GM18951 (cell line): ENCODE measurements at regions not wholly inside any gene's neighbourhood (a gene's known extent, or its start where the extent isn't known, plus 50 kb on each side); places are given as distances from the start of the nearest gene placed in this dataset.

Source experiments
- POLR2A ChIP-seq: IDR thresholded peaks from 4 replicates; pipeline ENCODE4 v1.6.1; 2011; ENCODE audit warnings: mild to moderate bottlenecking; ENCODE audit not compliant: insufficient read length, insufficient read depth; ENCODE audit errors: extremely low read depth
- in situ Hi-C: fragments of 300-500 bp; cut with MboI; formaldehyde crosslinking; loops from one replicate; pipeline ENCODE4 v1.12.0; 2022; ENCODE audit warnings: low sequenced_read_pairs, mixed read lengths, inconsistent platforms; ENCODE audit not compliant: unreplicated experiment

DNA sequence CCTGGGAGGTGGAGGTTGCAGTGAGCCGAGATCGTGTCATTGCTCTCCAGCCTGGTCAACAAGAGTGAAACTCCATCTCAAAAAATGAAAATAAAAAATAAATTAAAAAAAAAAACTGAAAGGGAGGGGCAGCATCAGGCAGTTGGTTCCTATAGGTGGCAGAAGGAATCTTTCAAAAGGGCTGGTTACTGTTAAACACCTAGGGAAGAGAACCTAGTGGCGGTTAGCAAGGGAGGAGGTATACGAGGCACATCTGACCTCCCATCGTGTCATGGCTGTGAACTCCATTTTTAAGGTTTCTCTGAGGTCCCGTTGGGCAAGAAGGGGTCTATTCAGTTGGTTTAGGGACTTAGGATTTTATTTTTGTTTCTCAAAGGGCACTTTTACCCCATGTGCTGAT, 150.1 kb downstream of the SLC7A11 start:
- in situ Hi-C loops = no loop called here
- TF ChIP-seq POLR2A = no peak

DNA sequence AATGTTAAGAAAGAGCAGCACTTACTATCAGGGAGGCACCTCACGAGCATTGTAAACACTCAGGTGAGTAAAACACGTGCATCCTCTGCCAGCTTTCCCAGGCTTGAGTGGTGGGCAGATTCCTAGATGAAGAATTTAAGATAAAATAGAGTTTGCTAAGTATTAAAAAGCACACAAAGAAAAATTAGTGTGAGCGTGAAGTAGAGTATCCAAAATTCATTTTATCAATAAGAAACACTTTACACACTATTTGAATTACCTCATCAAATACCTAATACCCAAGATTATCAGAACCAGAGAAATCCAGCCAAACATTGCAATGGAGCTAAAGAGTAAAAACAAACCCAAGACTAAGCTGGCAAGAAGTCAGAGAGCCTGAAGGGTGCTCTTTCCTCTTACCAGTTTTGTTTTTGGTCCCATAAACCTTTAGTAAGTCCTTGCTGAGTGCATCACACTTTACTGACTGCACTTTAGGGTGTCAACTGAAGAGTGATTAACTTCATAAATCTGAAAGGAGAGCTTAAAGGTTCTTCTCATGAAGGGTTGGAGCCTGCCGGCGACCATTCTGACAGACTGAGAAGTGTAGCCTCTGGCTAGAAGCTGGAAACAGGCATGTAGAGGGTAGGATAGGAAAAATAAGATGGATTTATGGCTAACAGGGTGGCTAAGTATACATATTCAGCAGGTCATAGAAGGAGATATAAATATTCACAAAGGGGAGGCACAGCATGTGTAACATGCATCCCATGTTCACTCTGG, 151.1 kb downstream of the SLC7A11 start:
- TF ChIP-seq POLR2A = no peak
- in situ Hi-C loops = no loop called here

DNA sequence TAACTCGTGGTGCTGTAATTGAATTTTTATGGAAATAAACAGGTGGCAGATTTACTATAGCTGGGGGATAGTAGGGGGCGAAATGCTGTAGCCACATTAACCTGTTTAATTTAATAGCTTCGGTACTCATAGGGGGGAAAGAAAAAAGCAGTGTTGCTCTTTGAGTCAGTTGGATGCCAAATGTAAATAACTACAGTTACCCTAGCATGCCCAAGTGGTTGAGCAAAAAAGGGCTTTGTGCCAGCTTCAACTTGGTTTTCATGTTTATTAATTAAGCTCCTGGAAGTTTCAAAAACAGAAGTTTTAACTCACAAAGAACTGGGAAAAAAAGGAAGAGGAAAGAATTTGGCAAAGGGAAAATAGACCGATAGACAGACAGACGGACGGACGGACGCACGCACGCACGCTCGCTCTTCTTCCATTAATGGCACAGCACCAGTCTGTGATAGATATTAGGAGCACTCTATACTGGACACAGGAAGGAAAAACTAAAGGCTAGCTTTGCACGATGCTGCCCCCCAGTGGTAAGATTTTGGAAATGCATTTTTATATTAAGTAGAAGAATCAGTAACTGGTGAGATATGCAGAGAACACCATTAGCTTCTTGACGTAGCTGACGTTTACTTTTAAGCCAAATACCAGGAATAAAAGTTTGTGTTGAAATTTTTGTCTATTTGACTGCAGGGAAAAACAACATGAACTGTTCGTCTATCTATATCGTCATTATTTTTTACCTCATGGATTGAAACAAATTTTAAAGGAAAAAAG, 151.8 kb downstream of the SLC7A11 start:
- in situ Hi-C loops = no loop called here
- no peak for TF ChIP-seq POLR2A

DNA sequence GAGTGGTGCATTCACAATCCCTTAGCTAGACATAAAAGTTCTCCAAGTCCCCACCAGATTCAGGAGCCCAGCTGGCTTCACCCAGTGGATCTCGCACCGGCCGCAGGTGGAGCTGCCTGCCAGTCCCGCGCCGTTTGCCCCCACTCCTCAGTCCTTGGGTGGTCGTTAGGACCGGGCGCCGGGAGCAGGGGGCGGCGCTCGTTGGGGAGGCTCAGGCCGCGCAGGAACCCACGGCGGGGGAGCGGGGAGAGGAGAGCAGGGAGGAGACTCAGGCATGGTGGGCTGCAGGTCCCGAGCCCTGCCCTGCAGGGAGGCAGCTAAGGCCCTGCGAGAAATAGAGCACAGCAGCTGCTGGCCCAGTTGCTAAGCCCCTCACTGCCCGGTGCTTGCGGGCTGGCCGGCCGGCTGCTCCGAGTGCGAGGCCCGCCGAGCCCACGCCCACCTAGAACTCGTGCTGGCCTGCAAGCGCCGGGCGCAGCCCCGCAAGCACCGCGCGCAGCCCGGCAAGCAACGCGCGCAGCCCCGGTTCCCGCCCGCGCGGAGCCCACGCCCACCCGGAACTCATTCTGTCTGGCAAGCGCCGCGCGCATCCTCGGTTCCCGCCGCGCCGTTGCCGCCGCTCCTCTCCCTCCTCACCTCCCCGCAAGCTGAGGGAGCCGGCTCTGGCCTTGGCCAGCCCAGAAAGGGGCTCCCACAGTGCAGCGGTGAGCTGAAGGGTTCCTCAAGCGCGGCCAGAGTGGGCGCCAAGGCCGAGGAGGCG, 153.5 kb downstream of the SLC7A11 start:
- TF ChIP-seq POLR2A = no peak
- in situ Hi-C loops = no loop called here

DNA sequence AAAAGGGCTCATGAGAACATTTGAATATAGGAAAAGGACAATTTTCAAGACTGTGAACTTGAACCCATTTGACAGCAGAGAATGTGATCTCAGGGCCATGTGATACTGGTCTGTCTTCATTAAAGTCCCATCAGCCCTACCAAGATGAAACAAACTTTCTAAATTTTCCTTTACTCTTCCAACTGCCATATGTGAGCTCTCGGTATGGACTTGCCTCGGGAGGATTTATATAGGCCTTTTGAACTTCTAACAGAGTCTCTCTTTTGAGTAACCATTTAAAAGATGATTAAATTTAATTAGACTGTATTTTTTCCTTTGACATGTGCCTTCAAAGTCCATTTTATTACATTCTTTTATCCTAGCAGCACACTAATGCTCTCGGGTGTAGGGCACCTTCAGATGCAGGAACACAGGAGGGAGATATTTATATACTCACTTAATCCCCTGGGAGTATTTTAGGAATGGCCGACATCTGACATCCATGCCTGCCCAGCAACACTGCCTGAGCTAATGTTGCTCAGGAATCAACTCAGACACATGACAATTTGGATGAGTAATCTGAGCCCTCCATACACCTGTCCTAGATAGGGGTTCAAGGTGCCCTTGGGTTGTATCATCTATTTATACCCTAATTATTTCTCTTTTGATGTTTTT, 155.0 kb downstream of the SLC7A11 start:
- TF ChIP-seq POLR2A = no peak
- in situ Hi-C loops = no loop called here

DNA sequence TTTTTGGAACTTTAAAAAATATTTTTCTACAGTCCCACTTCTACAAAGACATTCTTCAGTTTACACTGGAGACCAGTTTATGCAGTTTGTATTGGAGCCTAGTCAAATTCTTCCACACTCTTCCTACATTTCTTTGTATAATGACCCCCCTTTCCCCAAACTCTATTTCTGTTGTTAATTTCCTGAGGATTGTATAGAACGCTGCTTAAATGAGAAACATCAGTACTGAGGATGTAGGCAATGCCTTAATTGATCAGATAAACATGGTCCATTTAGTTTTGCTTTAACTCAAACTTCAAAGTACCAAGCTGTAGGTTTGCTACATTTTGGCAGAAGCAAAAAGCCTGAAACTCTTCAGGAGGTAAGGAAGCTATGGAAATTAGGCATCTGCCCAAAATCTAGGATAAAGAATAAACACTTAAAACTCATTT, 155.5 kb downstream of the SLC7A11 start:
- in situ Hi-C loops = no loop called here
- no peak for TF ChIP-seq POLR2A

DNA sequence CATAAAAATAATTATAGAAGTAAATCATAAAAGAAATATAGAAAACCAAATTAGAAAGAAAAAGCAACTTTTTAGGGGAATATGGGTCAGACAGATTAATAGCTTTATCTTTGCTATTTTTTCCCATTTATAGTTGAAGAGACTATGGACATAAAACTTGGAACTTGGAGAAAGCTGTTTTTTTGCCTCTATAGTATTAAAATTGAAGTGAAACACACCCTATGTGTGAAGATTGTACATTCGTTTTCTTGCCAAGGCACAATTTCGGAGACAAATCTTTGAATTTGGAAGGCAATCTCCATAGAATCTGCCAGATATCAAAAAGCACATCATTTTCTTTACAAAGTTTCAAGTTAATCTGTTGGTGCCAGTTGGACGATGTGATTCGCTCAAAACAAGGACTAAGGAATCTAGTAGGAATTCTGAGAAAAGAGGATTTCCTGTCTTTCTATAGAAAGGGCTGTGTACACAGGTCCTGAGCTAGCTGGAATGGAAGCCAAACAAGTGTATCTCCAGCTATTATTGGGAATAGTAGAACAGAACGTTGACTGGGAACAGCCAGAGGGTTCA, 156.3 kb downstream of the SLC7A11 start:
- TF ChIP-seq POLR2A = no peak
- in situ Hi-C loops = no loop called here

DNA sequence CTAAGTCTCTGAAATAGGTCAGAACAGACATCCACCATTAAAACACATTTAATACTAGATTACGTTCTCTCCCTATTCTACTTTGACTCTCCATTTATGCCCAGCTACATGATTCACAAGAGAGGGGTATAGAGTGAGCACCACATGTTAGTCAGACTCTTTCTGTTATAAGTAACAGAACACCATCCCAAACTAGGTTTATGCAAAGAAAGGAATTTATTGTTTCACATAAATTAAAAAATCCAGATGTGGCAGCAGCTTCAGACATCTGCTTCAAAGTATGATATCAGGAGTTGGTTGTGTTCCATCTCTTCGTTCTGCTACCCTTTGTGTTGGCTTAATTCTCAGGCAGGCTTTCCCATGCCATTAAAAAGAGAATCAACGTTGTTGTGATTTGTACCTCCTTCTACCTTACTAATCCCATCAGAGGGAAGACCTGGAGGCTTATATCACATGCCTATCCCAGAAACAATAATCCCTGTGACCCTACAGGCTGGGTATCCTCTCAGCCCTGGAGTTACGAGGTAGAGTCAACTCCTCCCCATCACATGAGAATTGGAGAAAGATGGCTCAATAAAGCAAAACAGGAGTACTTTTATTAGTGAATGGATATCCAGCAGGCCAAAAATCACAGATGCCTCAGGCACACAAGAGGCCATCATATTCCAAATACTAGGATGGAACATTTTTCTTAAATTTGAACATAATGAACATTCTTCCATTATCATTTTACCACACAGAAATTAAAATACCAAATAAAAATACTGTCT, 163.2 kb downstream of the SLC7A11 start:
- in situ Hi-C loops = no loop called here
- TF ChIP-seq POLR2A = no peak

DNA sequence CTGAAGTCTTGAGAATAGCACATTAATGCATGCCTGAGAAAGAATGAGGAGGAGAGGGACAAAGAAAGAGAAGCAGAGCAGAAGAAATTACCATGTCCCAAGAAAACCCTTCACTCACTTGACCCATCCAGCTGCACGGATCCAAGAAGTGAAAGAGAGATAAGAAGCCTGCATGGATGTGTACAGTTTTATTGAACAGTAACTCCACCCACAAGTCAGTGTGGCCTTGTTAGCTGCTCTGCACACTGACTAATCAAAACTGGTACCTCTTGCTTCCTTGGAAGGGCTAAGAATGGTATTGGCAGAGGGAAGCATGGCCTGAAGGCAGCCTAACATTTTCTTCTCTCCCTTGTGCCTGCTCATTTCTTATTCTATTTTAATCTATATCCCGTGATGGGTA, 163.9 kb downstream of the SLC7A11 start:
- no peak for TF ChIP-seq POLR2A
- in situ Hi-C loops = no loop called here

DNA sequence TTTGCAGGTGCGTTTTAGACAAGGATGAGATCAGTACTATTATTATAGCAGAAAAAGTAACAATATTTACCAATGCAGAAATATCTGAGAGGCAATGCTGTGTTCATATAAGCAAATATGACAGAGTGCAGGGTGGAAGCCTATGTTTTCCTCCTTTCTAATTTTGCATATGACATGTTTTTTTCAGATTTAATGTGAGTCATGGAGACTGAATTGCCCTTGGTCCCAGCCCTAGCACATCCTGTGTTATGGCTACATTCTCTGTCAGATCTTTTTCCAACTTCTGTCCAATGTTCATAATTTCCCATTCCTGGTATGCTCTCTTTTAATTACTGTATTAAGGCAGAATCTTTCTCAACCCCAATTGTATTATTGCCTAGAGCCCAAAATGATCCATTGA, 165.6 kb downstream of the SLC7A11 start:
- no peak for TF ChIP-seq POLR2A
- in situ Hi-C loops = no loop called here

DNA sequence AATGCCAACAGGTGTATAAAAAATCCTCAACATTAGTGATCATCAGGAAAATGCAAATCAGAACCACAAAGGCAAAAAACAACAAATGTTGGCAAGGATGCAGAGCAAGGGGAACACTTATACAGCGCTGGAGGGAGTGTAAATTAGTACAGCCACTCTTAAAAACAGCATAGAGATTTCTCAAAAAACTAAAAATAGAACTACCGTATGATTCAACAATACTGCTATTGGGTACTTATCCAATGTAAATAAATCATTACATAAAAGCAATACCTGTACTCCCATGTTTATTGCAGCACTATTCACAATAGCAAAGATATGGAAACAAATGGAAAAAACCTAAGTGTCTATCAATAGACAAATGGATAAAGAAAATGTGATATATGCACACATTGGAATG, 171.3 kb downstream of the SLC7A11 start:
- in situ Hi-C loops = no loop called here
- TF ChIP-seq POLR2A = no peak

DNA sequence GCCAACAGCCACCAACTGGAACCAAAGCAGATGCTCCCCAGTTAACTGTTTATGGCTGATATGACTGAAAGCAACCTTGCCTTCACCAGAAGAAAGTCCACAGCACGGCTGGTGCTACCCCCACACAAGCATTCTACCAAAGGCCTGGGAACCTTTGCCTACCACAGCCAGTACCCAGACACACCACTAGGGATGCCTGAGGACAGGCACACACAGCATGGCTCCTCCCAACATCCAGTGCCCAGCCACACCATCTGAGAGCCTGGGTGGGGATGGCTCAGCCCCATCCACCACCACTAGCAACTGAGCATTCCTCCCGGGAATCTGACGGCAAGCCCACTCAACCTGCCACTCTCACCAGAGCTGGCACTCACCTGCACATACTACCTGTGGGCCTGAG, 178.6 kb downstream of the SLC7A11 start:
- in situ Hi-C loops = no loop called here
- TF ChIP-seq POLR2A = no peak
